IMR-90 (cell line): ENCODE measurements at regions not wholly inside any gene's neighbourhood (a gene's known extent, or its start where the extent isn't known, plus 50 kb on each side); places are given as distances from the start of the nearest gene placed in this dataset.
"Not testable (repeated sequence)": the region's sequence is repeated elsewhere in the genome, so short reads cannot be mapped to it uniquely, and the experiment has no call there.

ENCODE experiments used
- FOS ChIP-seq: fragments of 150-350 bp; IDR thresholded peaks from 2 replicates; pipeline ENCODE4 v1.6.1; 2016; ENCODE audit warnings: low read depth, low read length
- MAZ ChIP-seq: IDR thresholded peaks from 2 replicates; pipeline ENCODE4 v1.6.1; 2012; ENCODE audit warnings: low read depth, mild to moderate bottlenecking, low read length, improper control_type of control experiment, moderate library complexity, borderline replicate concordance
- MXI1 ChIP-seq: IDR thresholded peaks from 2 replicates; pipeline ENCODE4 v1.6.1; 2012; ENCODE audit warnings: low read depth, mild to moderate bottlenecking, low read length, moderate library complexity, borderline replicate concordance
- POLR2A ChIP-seq: IDR thresholded peaks from 2 replicates; pipeline ENCODE4 v1.6.1; 2012; ENCODE audit warnings: mild to moderate bottlenecking, low read depth, low read length
- RAD21 ChIP-seq: IDR thresholded peaks from 2 replicates; pipeline ENCODE4 v1.6.1; 2012; ENCODE audit warnings: low read length, improper control_type of control experiment
- TF ChIP-seq, protein P1 (sequence below): fragments of 150-350 bp; IDR thresholded peaks from 2 replicates; pipeline ENCODE4 v1.6.1; 2016; ENCODE audit warnings: low read depth, mild to moderate bottlenecking, low read length, moderate library complexity, borderline replicate concordance
- TF ChIP-seq, protein P2 (sequence below): conservative IDR thresholded peaks from 2 replicates; pipeline ENCODE4 v1.5.1; 2012; ENCODE audit warnings: mild to moderate bottlenecking, low read depth, low read length, improper control_type of control experiment

DNA sequence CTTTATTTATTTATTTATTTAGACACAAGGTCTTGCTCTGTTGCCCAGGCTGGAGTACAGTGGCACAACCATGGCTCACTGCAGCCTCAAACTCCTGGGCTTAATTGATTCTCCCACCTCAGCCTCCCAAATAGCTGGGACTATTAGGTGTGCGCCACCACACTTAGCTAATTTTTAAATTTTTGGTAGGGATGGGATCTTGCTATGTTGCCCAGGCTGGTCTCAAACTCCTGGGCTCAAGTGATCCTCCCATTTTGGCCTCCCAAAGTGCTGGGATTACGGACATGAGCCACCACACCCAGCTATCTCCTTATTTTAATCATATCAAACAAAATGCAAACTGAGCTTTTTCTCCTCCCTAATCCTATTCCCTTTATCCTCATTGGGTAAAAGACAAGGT lies 113.0 kb upstream of the FOXN2 start:
- TF ChIP-seq POLR2A, MAZ, RAD21, MXI1, FOS: not testable (repeated sequence)
- TF ChIP-seq, protein P1, sequence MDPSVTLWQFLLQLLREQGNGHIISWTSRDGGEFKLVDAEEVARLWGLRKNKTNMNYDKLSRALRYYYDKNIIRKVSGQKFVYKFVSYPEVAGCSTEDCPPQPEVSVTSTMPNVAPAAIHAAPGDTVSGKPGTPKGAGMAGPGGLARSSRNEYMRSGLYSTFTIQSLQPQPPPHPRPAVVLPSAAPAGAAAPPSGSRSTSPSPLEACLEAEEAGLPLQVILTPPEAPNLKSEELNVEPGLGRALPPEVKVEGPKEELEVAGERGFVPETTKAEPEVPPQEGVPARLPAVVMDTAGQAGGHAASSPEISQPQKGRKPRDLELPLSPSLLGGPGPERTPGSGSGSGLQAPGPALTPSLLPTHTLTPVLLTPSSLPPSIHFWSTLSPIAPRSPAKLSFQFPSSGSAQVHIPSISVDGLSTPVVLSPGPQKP: not testable (repeated sequence)
- TF ChIP-seq, protein P2, sequence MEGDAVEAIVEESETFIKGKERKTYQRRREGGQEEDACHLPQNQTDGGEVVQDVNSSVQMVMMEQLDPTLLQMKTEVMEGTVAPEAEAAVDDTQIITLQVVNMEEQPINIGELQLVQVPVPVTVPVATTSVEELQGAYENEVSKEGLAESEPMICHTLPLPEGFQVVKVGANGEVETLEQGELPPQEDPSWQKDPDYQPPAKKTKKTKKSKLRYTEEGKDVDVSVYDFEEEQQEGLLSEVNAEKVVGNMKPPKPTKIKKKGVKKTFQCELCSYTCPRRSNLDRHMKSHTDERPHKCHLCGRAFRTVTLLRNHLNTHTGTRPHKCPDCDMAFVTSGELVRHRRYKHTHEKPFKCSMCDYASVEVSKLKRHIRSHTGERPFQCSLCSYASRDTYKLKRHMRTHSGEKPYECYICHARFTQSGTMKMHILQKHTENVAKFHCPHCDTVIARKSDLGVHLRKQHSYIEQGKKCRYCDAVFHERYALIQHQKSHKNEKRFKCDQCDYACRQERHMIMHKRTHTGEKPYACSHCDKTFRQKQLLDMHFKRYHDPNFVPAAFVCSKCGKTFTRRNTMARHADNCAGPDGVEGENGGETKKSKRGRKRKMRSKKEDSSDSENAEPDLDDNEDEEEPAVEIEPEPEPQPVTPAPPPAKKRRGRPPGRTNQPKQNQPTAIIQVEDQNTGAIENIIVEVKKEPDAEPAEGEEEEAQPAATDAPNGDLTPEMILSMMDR: not testable (repeated sequence)
